ENCODE measurements at regions not wholly inside any gene's neighbourhood (a gene's known extent, or its start where the extent isn't known, plus 50 kb on each side); places are given as distances from the start of the nearest gene placed in this dataset.
"Not testable (repeated sequence)": the region's sequence is repeated elsewhere in the genome, so short reads cannot be mapped to it uniquely, and the experiment has no call there.

GRCh38 chr5:99368726-99369125 is 439.9 kb upstream of the CHD1 start:
- Mint-ChIP-seq H3K4me3 (no peak overlapping the region), H3K36me3 (no peaks in the 10 kb centered on the region), H3K27me3 (ENCODE audit: low read depth in 3 of 3) (peaks cover 0 to 2% (median 0%) of the 10 kb centered on the region in 3 donors), H3K9me3 (peaks cover 0 to 5% (median 3%) of the 10 kb centered on the region in 6 donors), H3K4me1 (no peaks in the 10 kb centered on the region), H3K27ac (no peak overlapping the region)
- no peak for DNase-seq

- H3K4me3 Mint-ChIP-seq = no peak overlapping the region
- H3K36me3 Mint-ChIP-seq = no peaks in the 10 kb centered on the region
- H3K27me3 Mint-ChIP-seq (ENCODE audit: low read depth in 3 of 3) = peaks cover 0 to 6% (median 0%) of the 10 kb centered on the region in 3 donors
- peaks cover 2 to 31% (median 7%) of the 10 kb centered on the region in 6 donors for H3K9me3 Mint-ChIP-seq
- no peak overlapping the region for H3K27ac Mint-ChIP-seq
- no peak for DNase-seq
- H3K4me1 Mint-ChIP-seq = no peaks in the 10 kb centered on the region
Measured at GRCh38 chr5:99355881-99356280, 427.1 kb upstream of the CHD1 start.

- no peak for DNase-seq
- H3K27ac Mint-ChIP-seq = no peak overlapping the region
- no peak overlapping the region for H3K4me3 Mint-ChIP-seq
- H3K27me3 Mint-ChIP-seq (ENCODE audit: low read depth in 3 of 3) = no peaks in the 10 kb centered on the region
- H3K36me3 Mint-ChIP-seq = no peaks in the 10 kb centered on the region
- H3K9me3 Mint-ChIP-seq = peaks cover 2 to 20% (median 8%) of the 10 kb centered on the region in 6 donors
- no peaks in the 10 kb centered on the region for H3K4me1 Mint-ChIP-seq
Measured at GRCh38 chr5:99349787-99350186, 421.0 kb upstream of the CHD1 start.

GRCh38 chr5:99348597-99348996 is 419.8 kb upstream of the CHD1 start:
- H3K36me3 Mint-ChIP-seq = no peaks in the 10 kb centered on the region

GRCh38 chr5:99339758-99340157 is 411.0 kb upstream of the CHD1 start:
- peaks cover 10 to 33% (median 27%) of the 10 kb centered on the region in 6 donors for H3K9me3 Mint-ChIP-seq
- H3K4me1 Mint-ChIP-seq; H3K4me3 Mint-ChIP-seq; H3K36me3 Mint-ChIP-seq; H3K27ac Mint-ChIP-seq; H3K27me3 Mint-ChIP-seq (ENCODE audit: low read depth in 3 of 3); DNase-seq: not testable (repeated sequence)

More at GRCh38 chr5:99348597-99348996, 419.8 kb upstream of the CHD1 start:
- Mint-ChIP-seq H3K4me1 (no peaks in the 10 kb centered on the region), H3K4me3 (no peak overlapping the region), H3K9me3 (peaks cover 0 to 22% (median 5%) of the 10 kb centered on the region in 6 donors), H3K27me3 (ENCODE audit: low read depth in 3 of 3) (no peaks in the 10 kb centered on the region), H3K27ac (no peak overlapping the region)
- no peak for DNase-seq

GRCh38 chr5:99334936-99335335 is 406.1 kb upstream of the CHD1 start:
- no peaks in the 10 kb centered on the region for H3K4me1 Mint-ChIP-seq
- H3K9me3 Mint-ChIP-seq = peaks cover 11 to 50% (median 24%) of the 10 kb centered on the region in 6 donors
- no peak overlapping the region for H3K4me3 Mint-ChIP-seq
- H3K36me3 Mint-ChIP-seq = no peaks in the 10 kb centered on the region
- peaks cover 0 to 1% (median 0%) of the 10 kb centered on the region in 3 donors for H3K27me3 Mint-ChIP-seq (ENCODE audit: low read depth in 3 of 3)
- no peak overlapping the region for H3K27ac Mint-ChIP-seq
- DNase-seq = no peak

- no peaks in the 10 kb centered on the region for H3K36me3 Mint-ChIP-seq
- no peak overlapping the region for H3K27ac Mint-ChIP-seq
- no peak for DNase-seq
- H3K4me3 Mint-ChIP-seq = no peak overlapping the region
- H3K9me3 Mint-ChIP-seq = peaks cover 6 to 23% (median 9%) of the 10 kb centered on the region in 6 donors
- H3K4me1 Mint-ChIP-seq = no peaks in the 10 kb centered on the region
- no peaks in the 10 kb centered on the region for H3K27me3 Mint-ChIP-seq (ENCODE audit: low read depth in 3 of 3)
Measured at GRCh38 chr5:99331061-99331460, 402.3 kb upstream of the CHD1 start.

GRCh38 chr5:99320436-99320835 is 391.6 kb upstream of the CHD1 start:
- Mint-ChIP-seq H3K36me3 (no peaks in the 10 kb centered on the region), H3K4me1 (no peaks in the 10 kb centered on the region), H3K27me3 (ENCODE audit: low read depth in 3 of 3) (peaks cover 0 to 4% (median 0%) of the 10 kb centered on the region in 3 donors), H3K27ac (no peak overlapping the region), H3K4me3 (no peak overlapping the region), H3K9me3 (peaks cover 2 to 18% (median 5%) of the 10 kb centered on the region in 6 donors)
- peak in 1 of 3 donors; percentile 7 for DNase-seq

GRCh38 chr5:99317136-99317535 is 388.3 kb upstream of the CHD1 start:
- Mint-ChIP-seq H3K9me3 (peaks cover 0 to 13% (median under 1%) of the 10 kb centered on the region in 6 donors), H3K27ac (no peak overlapping the region), H3K4me3 (no peak overlapping the region), H3K27me3 (ENCODE audit: low read depth in 3 of 3) (peaks cover 0 to 2% (median 0%) of the 10 kb centered on the region in 3 donors), H3K4me1 (no peaks in the 10 kb centered on the region), H3K36me3 (no peaks in the 10 kb centered on the region)
- no peak for DNase-seq

GRCh38 chr5:99316484-99316883 is 387.7 kb upstream of the CHD1 start:
- H3K27ac Mint-ChIP-seq = no peak overlapping the region
- no peak for DNase-seq
- H3K4me3 Mint-ChIP-seq = no peak overlapping the region
- H3K4me1 Mint-ChIP-seq = no peaks in the 10 kb centered on the region
- peaks cover 0 to 13% (median under 1%) of the 10 kb centered on the region in 6 donors for H3K9me3 Mint-ChIP-seq
- H3K36me3 Mint-ChIP-seq = no peaks in the 10 kb centered on the region
- peaks cover 0 to 2% (median 0%) of the 10 kb centered on the region in 3 donors for H3K27me3 Mint-ChIP-seq (ENCODE audit: low read depth in 3 of 3)

GRCh38 chr5:99315413-99316183 is 386.8 kb upstream of the CHD1 start:
- Mint-ChIP-seq H3K9me3 (peaks cover 0 to 10% (median 2%) of the 10 kb centered on the region in 6 donors), H3K4me1 (no peaks in the 10 kb centered on the region)

GRCh38 chr5:99314721-99315120 is 385.9 kb upstream of the CHD1 start:
- Mint-ChIP-seq H3K36me3 (no peaks in the 10 kb centered on the region), H3K9me3 (peaks cover 0 to 11% (median 4%) of the 10 kb centered on the region in 6 donors), H3K27me3 (ENCODE audit: low read depth in 3 of 3) (peaks cover 0 to 7% (median 4%) of the 10 kb centered on the region in 3 donors), H3K4me3 (no peak overlapping the region), H3K27ac (no peak overlapping the region), H3K4me1 (no peaks in the 10 kb centered on the region)
- DNase-seq = no peak

More at GRCh38 chr5:99315413-99316183, 386.8 kb upstream of the CHD1 start:
- H3K4me3 Mint-ChIP-seq = no peak overlapping the region
- H3K36me3 Mint-ChIP-seq = no peaks in the 10 kb centered on the region
- H3K27ac Mint-ChIP-seq = no peak overlapping the region
- no peak for DNase-seq
- H3K27me3 Mint-ChIP-seq (ENCODE audit: low read depth in 3 of 3) = peaks cover 0 to 4% (median under 1%) of the 10 kb centered on the region in 3 donors

- Mint-ChIP-seq H3K27ac (no peak overlapping the region), H3K9me3 (peaks cover 0 to 6% (median 2%) of the 10 kb centered on the region in 6 donors), H3K4me1 (no peaks in the 10 kb centered on the region), H3K27me3 (ENCODE audit: low read depth in 3 of 3) (peaks cover 0 to 7% (median 2%) of the 10 kb centered on the region in 3 donors), H3K36me3 (no peaks in the 10 kb centered on the region), H3K4me3 (no peak overlapping the region)
- no peak for DNase-seq
Measured at GRCh38 chr5:99308131-99308530, 379.3 kb upstream of the CHD1 start.

GRCh38 chr5:99305045-99305580 is 376.3 kb upstream of the CHD1 start:
- Mint-ChIP-seq H3K4me3 (no peak overlapping the region), H3K4me1 (no peaks in the 10 kb centered on the region), H3K36me3 (peaks cover 0 to 3% (median 0%) of the 10 kb centered on the region in 3 donors), H3K9me3 (peaks cover 0 to 21% (median 2%) of the 10 kb centered on the region in 6 donors), H3K27ac (no peak overlapping the region), H3K27me3 (ENCODE audit: low read depth in 3 of 3) (peaks cover 0 to 2% (median 2%) of the 10 kb centered on the region in 3 donors)
- DNase-seq = no peak

Measured in immature natural killer cell (primary cell).